K562 (cell line): ENCODE measurements at regions not wholly inside any gene's neighbourhood (a gene's known extent, or its start where the extent isn't known, plus 50 kb on each side); places are given as distances from the start of the nearest gene placed in this dataset.

Experiments used
- ATAC-seq: fragments of 200-7000 bp; cut with Tn5 transposase; 3 replicates; pipeline ENCODE4 v1.9.1; 2020; ENCODE audit warnings: moderate library complexity
- BruUV-seq: library from RNA; stranded (reverse); fragments of 400-500 nt; replicated peaks from 2 replicates; lab custom pipeline; 2021; lab: Mats Ljungman, UMichigan
- CTCF ChIA-PET: fragments of 300-600 bp; formaldehyde crosslinking; extraction: SDS; loops from one replicate; lab custom pipeline; 2021; ENCODE audit warnings: low intra/inter-chr PET ratio; lab: Yijun Ruan, JAX
- POLR2A ChIA-PET: fragments of 300-600, 350-650 bp; sonication (Branson Sonifier 250); formaldehyde crosslinking; extraction: SDS; loops from one replicate; lab custom pipeline; 2021; ENCODE audit warnings: antibody characterized with exemption, inconsistent platforms; lab: Yijun Ruan, JAX
- DNase-seq, 4 experiments: peaks; one replicate each; pipeline versions ENCODE4 v3.0.0 to v3.0.0-alpha.2; 2011 to 2018; ENCODE audit warnings: low spot score in 3 of 4, mixed read lengths in 3 of 4; ENCODE audit errors: extremely low read depth in 1 of 4
- FAIRE-seq: peaks from 2 replicates; lab custom pipeline; 2011; peaks lifted over from hg19 to GRCh38; lab: Jason Lieb, UNC
- H2AFZ ChIP-seq: 2 replicates; pipeline ENCODE4 v1.6.0; 2011; ENCODE audit warnings: low read depth, low read length, control low read depth, inconsistent platforms
- H3K27ac ChIP-seq: fragments of 200-600 bp; 3 replicates; pipeline ENCODE4 v1.8.0; 2011; ENCODE audit warnings: low read depth, mild to moderate bottlenecking, control low read depth, inconsistent platforms, low read length, moderate library complexity, mixed read lengths; ENCODE audit errors: extremely low read depth
- H3K27me3 ChIP-seq, 2 experiments: fragments of 300-600 bp in 1 of 2; 2 replicates in 1 of 2; 3 replicates in 1 of 2; pipeline versions ENCODE4 v1.6.0 to v1.8.0; 2011; ENCODE audit warnings: inconsistent platforms in 2 of 2, low read length in 2 of 2, mild to moderate bottlenecking in 1 of 2, mixed read lengths in 1 of 2, moderate library complexity in 1 of 2; ENCODE audit not compliant: control insufficient read depth in 2 of 2, insufficient read depth in 2 of 2
- H3K36me3 ChIP-seq: fragments of 300-600 bp; 3 replicates; pipeline ENCODE4 v1.8.0; 2011; ENCODE audit warnings: mild to moderate bottlenecking, low read length, inconsistent platforms; ENCODE audit not compliant: control insufficient read depth, insufficient read depth
- H3K4me1 ChIP-seq, 2 experiments: fragments of 200-600 bp in 1 of 2; replicated peaks in 1 of 2; 2 replicates in 1 of 2; 3 replicates in 1 of 2; pipeline versions ENCODE4 v1.5.1 to v1.8.0; 2011; ENCODE audit warnings: inconsistent platforms in 2 of 2, low read length in 2 of 2, mild to moderate bottlenecking in 1 of 2, mixed read lengths in 1 of 2, moderate library complexity in 1 of 2; ENCODE audit not compliant: control insufficient read depth in 2 of 2, insufficient read depth in 2 of 2
- H3K4me2 ChIP-seq: 2 replicates; pipeline ENCODE4 v1.6.1; 2011; ENCODE audit warnings: low read length, control low read depth, inconsistent platforms, mixed read lengths; ENCODE audit not compliant: insufficient read depth
- H3K4me3 ChIP-seq: fragments of 200-600 bp; sonication (generic), shearing (Covaris generic); 2 replicates; pipeline ENCODE4 v1.5.1; 2016; ENCODE audit warnings: control low read depth, inconsistent platforms
- H3K79me2 ChIP-seq: fragments of 200-600 bp; 3 replicates; pipeline ENCODE4 v1.8.0; 2011; ENCODE audit warnings: low read length, inconsistent platforms; ENCODE audit not compliant: control insufficient read depth, insufficient read depth
- H3K9ac ChIP-seq, 2 experiments: 2 replicates each; pipeline versions ENCODE4 v1.6.0 to v1.6.1; 2011; ENCODE audit warnings: low read depth in 2 of 2, low read length in 2 of 2, control low read depth in 1 of 2, inconsistent platforms in 1 of 2, mild to moderate bottlenecking in 1 of 2, mixed read lengths in 1 of 2; ENCODE audit not compliant: insufficient read depth in 1 of 2
- H3K9me1 ChIP-seq: one replicate; pipeline ENCODE4 v1.6.0; 2011; ENCODE audit warnings: inconsistent platforms, mild to moderate bottlenecking, low read length, moderate library complexity; ENCODE audit not compliant: control insufficient read depth, insufficient read depth
- H3K9me3 ChIP-seq: replicated peaks from 2 replicates; pipeline ENCODE4 v1.5.1; 2011; ENCODE audit warnings: low read depth, low read length, inconsistent platforms; ENCODE audit not compliant: control insufficient read depth, insufficient read depth
- H4K20me1 ChIP-seq: replicated peaks from 2 replicates; pipeline ENCODE4 v1.6.1; 2011; ENCODE audit warnings: low read length, inconsistent platforms, mixed read lengths; ENCODE audit not compliant: control insufficient read depth, insufficient read depth
- CBFB ChIP-seq: sonication (generic); formaldehyde crosslinking; IDR thresholded peaks from 2 replicates; pipeline ENCODE4 v1.4.0; 2020; ENCODE audit warnings: mild to moderate bottlenecking, missing genetic modification reagents
- CTCF ChIP-seq, 3 experiments: IDR thresholded peaks in 2 of 3; conservative IDR thresholded peaks in 1 of 3; 2 replicates each; pipeline ENCODE4 v1.5.1; 2011 to 2012; ENCODE audit warnings: low read length in 3 of 3, mild to moderate bottlenecking in 3 of 3, control low read depth in 2 of 3, improper control_type of control experiment in 1 of 3, inconsistent platforms in 1 of 3, low read depth in 1 of 3, mixed read lengths in 1 of 3, moderate library complexity in 1 of 3; ENCODE audit not compliant: insufficient read depth in 2 of 3
- EZH2 ChIP-seq: IDR thresholded peaks from 2 replicates; pipeline ENCODE4 v1.6.1; 2012; ENCODE audit warnings: low read depth, mild to moderate bottlenecking, inconsistent platforms, low read length, borderline replicate concordance
- GATAD2A ChIP-seq: fragments of 450-650 bp; IDR thresholded peaks from 2 replicates; pipeline ENCODE4 v1.6.1; 2017
- HMGXB4 ChIP-seq: sonication (generic); formaldehyde crosslinking; IDR thresholded peaks from 2 replicates; pipeline ENCODE4 v1.8.1; 2023; ENCODE audit warnings: mild to moderate bottlenecking, missing genetic modification reagents
- HNRNPH1 ChIP-seq: fragments of 200-400 bp; formaldehyde crosslinking; optimal IDR thresholded peaks from 2 replicates; pipeline ENCODE3; 2017; ENCODE audit warnings: low read depth, mild to moderate bottlenecking, low read length, moderate library complexity
- NFYB ChIP-seq: IDR thresholded peaks from 2 replicates; pipeline ENCODE4 v1.6.1; 2011; ENCODE audit warnings: mild to moderate bottlenecking, moderate library complexity; ENCODE audit not compliant: insufficient read length; ENCODE audit errors: extremely low read depth
- NR4A1 ChIP-seq, 2 experiments: fragments of 250-450 bp in 1 of 2; fragments of 450-650 bp in 1 of 2; sonication (Bioruptor Pico) in 1 of 2; IDR thresholded peaks; 2 replicates each; pipeline versions ENCODE4 v1.4.0 to v1.6.1; 2016 to 2020; ENCODE audit warnings: mild to moderate bottlenecking in 2 of 2, missing compliant biosample characterization in 1 of 2, missing genetic modification characterization in 1 of 2, moderate library complexity in 1 of 2
- PCBP1 ChIP-seq: fragments of 200-400 bp; formaldehyde crosslinking; IDR thresholded peaks from 2 replicates; pipeline ENCODE4 v1.6.1; 2018; ENCODE audit warnings: mild to moderate bottlenecking, low read depth, low read length; ENCODE audit not compliant: poor library complexity, severe bottlenecking
- PRMT5 ChIP-seq: sonication (generic); formaldehyde crosslinking; IDR thresholded peaks from 2 replicates; pipeline ENCODE4 v1.5.0; 2020; ENCODE audit warnings: missing genetic modification reagents
- RHOXF2B ChIP-seq: fragments of 250-450 bp; sonication (Bioruptor Pico); conservative IDR thresholded peaks from 2 replicates; pipeline ENCODE4 v1.5.1; 2021
- TBL1XR1 ChIP-seq, 2 experiments: IDR thresholded peaks; 2 replicates each; pipeline ENCODE4 v1.6.1; 2012; ENCODE audit warnings: improper control_type of control experiment in 2 of 2, low read length in 2 of 2, mild to moderate bottlenecking in 1 of 2
- ZBTB33 ChIP-seq: sonication (generic); formaldehyde crosslinking; IDR thresholded peaks from 2 replicates; pipeline ENCODE4 v1.8.1; 2023; ENCODE audit warnings: mild to moderate bottlenecking, missing genetic modification reagents
- ZBTB43 ChIP-seq: sonication (generic); formaldehyde crosslinking; IDR thresholded peaks from 2 replicates; pipeline ENCODE4 v1.8.0; 2023; ENCODE audit warnings: mild to moderate bottlenecking, missing genetic modification reagents
- ZNF121 ChIP-seq: sonication (generic); formaldehyde crosslinking; conservative IDR thresholded peaks from 2 replicates; pipeline ENCODE4 v1.8.0; 2022; ENCODE audit warnings: missing genetic modification reagents
- ZNF384 ChIP-seq: IDR thresholded peaks from 2 replicates; pipeline ENCODE4 v1.6.1; 2012; ENCODE audit warnings: low read depth, low read length, improper control_type of control experiment
- WGBS: fragments of 100-300 bp; shearing (Covaris generic); methylation state at CpG from one replicate; pipeline ENCODE4 v1.1.6; 2016; ENCODE audit warnings: low coverage, mixed read lengths; ENCODE audit not compliant: insufficient coverage; ENCODE audit errors: missing lambda C conversion rate; 5-methylcytosine and 5-hydroxymethylcytosine counted together
- in situ Hi-C: fragments of 300-500 bp; cut with MboI; formaldehyde crosslinking; loops from 4 replicates; pipeline ENCODE4 v1.15.0; 2018; ENCODE audit warnings: inconsistent platforms, mixed read lengths
- intact Hi-C: fragments of 100-400 bp; cut with micrococcal nuclease; formaldehyde crosslinking; loops from 2 replicates; pipeline ENCODE4 v1.14.2; 2022

GRCh38 chr3:147904421-147904820 lies 495.3 kb downstream of the ZIC1 start (continued):
- TF ChIP-seq HMGXB4 (no peak), GATAD2A (no peak), TBL1XR1 (IDR thresholded peaks at IDR 0.05; ENCODE audit: low read length in 2 of 2) (no peak)

- Histone ChIP-seq H3K9me3 (no peaks in the 10 kb centered on the region), H3K4me2 (no peak overlapping the region), H4K20me1 (no peaks in the 10 kb centered on the region), H3K79me2 (no peaks in the 10 kb centered on the region), H3K36me3 (no peaks in the 10 kb centered on the region), H2AFZ (no peak overlapping the region), H3K4me1 (no peaks in the 10 kb centered on the region), H3K27ac (no peak overlapping the region), H3K4me3 (no peak overlapping the region), H3K9ac (no peak overlapping the region), H3K27me3 (no peaks in the 10 kb centered on the region), H3K9me1 (no peaks in the 10 kb centered on the region)
- FAIRE-seq: no peak
- intact Hi-C loops (no loop called here), in situ Hi-C loops (no loop called here)
- no peak for DNase-seq
- BruUV-seq: no TSS peak
- 0% methylated on average over 2 of the region's 2 CpGs for WGBS
- TF ChIP-seq PRMT5: no peak
- no peak for TF ChIP-seq RHOXF2B (CRISPR knock-in tag)
- TF ChIP-seq PCBP1: no peak
- TF ChIP-seq HNRNPH1: no peak
- TF ChIP-seq CBFB: no peak
- no peak for TF ChIP-seq CTCF (IDR thresholded peaks at IDR 0.05 in 2 of 3, conservative IDR thresholded peaks at IDR 0.05 in 1 of 3; ENCODE audit: insufficient read depth in 2 of 3, low read depth in 1 of 3, low read length in 3 of 3)
- no peak for TF ChIP-seq ZBTB43 (CRISPR knock-in tag)
- TF ChIP-seq ZNF384: no peak
- no peak for TF ChIP-seq ZBTB33 (CRISPR knock-in tag)
- no peak for TF ChIP-seq ZNF121 (CRISPR knock-in tag)
- TF ChIP-seq NR4A1 (CRISPR knock-in tag; IDR thresholded peaks at IDR 0.05): no peak
- TF ChIP-seq NR4A1 (tag; IDR thresholded peaks at IDR 0.05): no peak
- TF ChIP-seq EZH2: no peak
- no peak for TF ChIP-seq NFYB
- CTCF ChIA-PET: no interaction called here
- ATAC-seq: no peak
- POLR2A ChIA-PET: no interaction called here
Observed at GRCh38 chr3:147906285-147906684, 497.1 kb downstream of the ZIC1 start.
